B cell (primary cell): ENCODE measurements at regions not wholly inside any gene's neighbourhood (a gene's known extent, or its start where the extent isn't known, plus 50 kb on each side); places are given as distances from the start of the nearest gene placed in this dataset.
"Not testable (repeated sequence)": the region's sequence is repeated elsewhere in the genome, so short reads cannot be mapped to it uniquely, and the experiment has no call there.

ENCODE experiments used
- EZH2 ChIP-seq: IDR thresholded peaks from 2 replicates; pipeline ENCODE4 v1.6.1; 2012; ENCODE audit warnings: borderline replicate concordance, low read depth, mild to moderate bottlenecking, moderate library complexity, low read length; ENCODE audit not compliant: insufficient read depth, poor library complexity, severe bottlenecking
- TF ChIP-seq, protein P1 (sequence below): fragments of 200-600 bp; IDR thresholded peaks from one replicate; pipeline ENCODE4 v1.8.0; 2022; ENCODE audit warnings: antibody characterized with exemption, mild to moderate bottlenecking

- TF ChIP-seq, protein P1, sequence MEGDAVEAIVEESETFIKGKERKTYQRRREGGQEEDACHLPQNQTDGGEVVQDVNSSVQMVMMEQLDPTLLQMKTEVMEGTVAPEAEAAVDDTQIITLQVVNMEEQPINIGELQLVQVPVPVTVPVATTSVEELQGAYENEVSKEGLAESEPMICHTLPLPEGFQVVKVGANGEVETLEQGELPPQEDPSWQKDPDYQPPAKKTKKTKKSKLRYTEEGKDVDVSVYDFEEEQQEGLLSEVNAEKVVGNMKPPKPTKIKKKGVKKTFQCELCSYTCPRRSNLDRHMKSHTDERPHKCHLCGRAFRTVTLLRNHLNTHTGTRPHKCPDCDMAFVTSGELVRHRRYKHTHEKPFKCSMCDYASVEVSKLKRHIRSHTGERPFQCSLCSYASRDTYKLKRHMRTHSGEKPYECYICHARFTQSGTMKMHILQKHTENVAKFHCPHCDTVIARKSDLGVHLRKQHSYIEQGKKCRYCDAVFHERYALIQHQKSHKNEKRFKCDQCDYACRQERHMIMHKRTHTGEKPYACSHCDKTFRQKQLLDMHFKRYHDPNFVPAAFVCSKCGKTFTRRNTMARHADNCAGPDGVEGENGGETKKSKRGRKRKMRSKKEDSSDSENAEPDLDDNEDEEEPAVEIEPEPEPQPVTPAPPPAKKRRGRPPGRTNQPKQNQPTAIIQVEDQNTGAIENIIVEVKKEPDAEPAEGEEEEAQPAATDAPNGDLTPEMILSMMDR = not testable (repeated sequence)
- TF ChIP-seq EZH2 = not testable (repeated sequence)
These were observed 113.9 kb upstream of the OR4F16 start for GRCh38 chr1:800397-800796.
